Activated CD4-positive, alpha-beta memory T cell treated with anti-CD3 and anti-CD28 coated beads for 36 hours (primary cell): ENCODE measurements at regions not wholly inside any gene's neighbourhood (a gene's known extent, or its start where the extent isn't known, plus 50 kb on each side); places are given as distances from the start of the nearest gene placed in this dataset.
A peak's percentile ranks its signal among the peaks of the same experiment; 100 is the strongest.
"Not testable (repeated sequence)": the region's sequence is repeated elsewhere in the genome, so short reads cannot be mapped to it uniquely, and the experiment has no call there.

Experiments
- CTCF ChIA-PET: fragments of 350-600 bp; sonication (Branson Sonifier 250); formaldehyde crosslinking; loops from one replicate; lab custom pipeline; 2021; ENCODE audit warnings: antibody characterized with exemption, inconsistent platforms; lab: Charles Lee
- POLR2A ChIA-PET: fragments of 350-600 bp; sonication (Branson Sonifier 250); formaldehyde crosslinking; loops from one replicate; lab custom pipeline; 2021; ENCODE audit warnings: antibody characterized with exemption; lab: Charles Lee
- DNase-seq: peaks from one replicate; pipeline ENCODE4 v3.0.0-alpha.2; 2020
- H3K27ac Mint-ChIP-seq: one replicate; pipeline ENCODE4 v1.8.0; 2021; ENCODE audit warnings: mixed read lengths
- H3K27me3 Mint-ChIP-seq: one replicate; pipeline ENCODE4 v1.8.0; 2021; ENCODE audit warnings: mixed read lengths
- H3K36me3 Mint-ChIP-seq: one replicate; pipeline ENCODE4 v1.8.0; 2021; ENCODE audit warnings: mixed read lengths
- H3K4me1 Mint-ChIP-seq: one replicate; pipeline ENCODE4 v1.8.0; 2021; ENCODE audit warnings: low read depth, mixed read lengths
- H3K4me3 Mint-ChIP-seq: one replicate; pipeline ENCODE4 v1.8.0; 2021; ENCODE audit warnings: mild to moderate bottlenecking, mixed read lengths
- H3K9me3 Mint-ChIP-seq: one replicate; pipeline ENCODE4 v1.8.0; 2021; ENCODE audit warnings: mixed read lengths
- intact Hi-C: fragments of 100-400 bp; cut with micrococcal nuclease; formaldehyde crosslinking; loops from one replicate; pipeline ENCODE4 v1.15.1; 2023

DNA sequence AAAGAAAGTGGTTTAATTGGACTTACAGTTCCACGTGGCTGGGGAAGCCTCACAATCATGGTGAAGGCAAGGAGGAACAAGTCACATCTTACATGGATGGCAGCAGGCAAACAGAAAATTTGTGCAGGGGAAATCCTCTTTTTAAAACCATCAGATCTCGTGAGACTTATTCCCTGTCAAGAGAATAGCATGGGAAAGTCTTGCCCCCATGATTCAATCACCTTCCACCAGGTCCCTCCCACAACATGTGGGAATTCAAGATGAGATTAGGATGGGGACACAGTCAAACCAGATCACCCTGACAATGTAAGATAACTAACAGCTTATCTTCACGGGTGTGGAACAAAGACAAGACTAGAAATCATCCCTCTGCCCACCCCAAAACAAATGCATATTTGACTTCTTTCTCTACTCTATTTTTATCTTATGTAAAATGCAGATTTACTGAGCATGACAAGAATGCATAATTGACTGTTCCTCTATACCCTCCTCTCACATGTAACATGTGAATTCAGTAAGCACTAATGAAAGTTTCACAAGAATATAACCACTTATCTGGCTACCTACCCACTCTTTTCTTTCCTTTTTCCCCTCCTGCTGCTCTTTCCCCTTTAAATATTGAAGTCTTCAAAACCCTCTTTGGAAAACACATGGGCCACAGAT, 110.8 kb upstream of the METTL14 start:
- CTCF ChIA-PET, intact Hi-C loops, H3K27ac Mint-ChIP-seq, H3K4me1 Mint-ChIP-seq, H3K4me3 Mint-ChIP-seq, H3K9me3 Mint-ChIP-seq, DNase-seq, POLR2A ChIA-PET, H3K36me3 Mint-ChIP-seq: not testable (repeated sequence)
- peaks cover 11% of the 10 kb centered on the region for H3K27me3 Mint-ChIP-seq

DNA sequence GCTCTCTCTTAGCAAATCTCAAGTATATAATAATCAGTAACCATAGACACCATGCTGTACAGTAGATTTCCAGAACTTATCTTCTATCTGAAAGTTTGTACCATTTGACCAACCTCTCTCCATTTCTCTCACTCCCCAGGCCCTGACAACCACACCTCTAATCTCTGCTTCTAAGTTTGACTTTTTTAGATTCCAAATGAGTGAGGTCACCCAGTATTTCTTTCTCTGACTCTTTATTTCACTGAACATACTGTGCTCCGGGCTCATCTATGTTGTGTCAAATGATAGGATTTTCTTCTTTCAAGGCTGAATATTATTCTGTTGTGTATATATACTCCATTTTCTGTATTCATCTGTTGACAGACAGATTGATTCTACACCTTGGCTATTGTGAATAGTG, 110.1 kb upstream of the METTL14 start:
- CTCF ChIA-PET, H3K4me1 Mint-ChIP-seq, H3K4me3 Mint-ChIP-seq, H3K9me3 Mint-ChIP-seq, DNase-seq, H3K36me3 Mint-ChIP-seq, POLR2A ChIA-PET, intact Hi-C loops, H3K27me3 Mint-ChIP-seq, H3K27ac Mint-ChIP-seq: not testable (repeated sequence)

DNA sequence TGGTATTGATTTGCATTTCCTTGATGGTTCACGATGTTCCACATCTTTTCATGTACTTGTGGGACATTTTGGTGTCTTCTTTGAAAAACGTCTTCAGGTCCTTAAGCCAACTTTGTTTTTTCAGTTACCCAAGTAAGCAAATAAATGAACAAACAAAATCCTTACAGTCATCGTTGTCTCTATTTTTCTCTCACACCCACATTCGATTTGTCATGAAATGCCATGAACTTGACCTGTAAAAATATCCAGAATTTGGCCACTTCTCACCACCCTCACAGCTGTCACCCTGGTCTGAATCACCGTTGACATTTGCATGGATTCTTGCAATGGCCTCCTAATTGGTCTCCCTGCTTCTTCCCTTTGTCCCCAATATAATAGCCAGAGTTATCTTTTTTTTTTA, 109.5 kb upstream of the METTL14 start:
- H3K9me3 Mint-ChIP-seq, H3K36me3 Mint-ChIP-seq, POLR2A ChIA-PET, H3K4me3 Mint-ChIP-seq, CTCF ChIA-PET, H3K4me1 Mint-ChIP-seq, DNase-seq, H3K27ac Mint-ChIP-seq, H3K27me3 Mint-ChIP-seq, intact Hi-C loops: not testable (repeated sequence)

DNA sequence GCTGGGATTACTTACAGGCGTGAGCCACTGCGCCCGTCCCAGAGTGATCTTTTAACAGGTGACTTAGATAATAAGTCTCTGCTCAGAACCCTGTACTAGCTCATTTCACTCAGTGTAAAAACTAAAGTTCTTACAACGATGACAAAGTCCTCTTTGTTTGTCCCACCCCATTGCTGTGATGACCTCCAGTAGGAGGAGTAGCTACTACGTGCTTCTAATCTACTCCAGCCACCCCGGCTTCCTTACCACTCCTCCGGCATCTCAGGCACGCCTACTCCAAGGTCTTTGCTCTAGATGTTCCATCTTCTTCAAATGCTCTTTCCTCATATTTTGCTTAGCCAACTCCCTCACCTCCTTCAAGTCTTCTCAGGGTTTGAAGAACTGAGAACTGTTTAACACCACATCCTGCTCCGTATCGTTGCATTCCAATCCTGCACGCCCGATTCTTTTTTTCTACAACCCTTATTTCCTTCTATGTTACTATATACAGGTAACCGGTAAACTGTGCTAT, 108.4 kb upstream of the METTL14 start:
- DNase-seq, H3K4me1 Mint-ChIP-seq, H3K27ac Mint-ChIP-seq, POLR2A ChIA-PET, H3K4me3 Mint-ChIP-seq, CTCF ChIA-PET, intact Hi-C loops, H3K36me3 Mint-ChIP-seq, H3K27me3 Mint-ChIP-seq, H3K9me3 Mint-ChIP-seq: not testable (repeated sequence)

DNA sequence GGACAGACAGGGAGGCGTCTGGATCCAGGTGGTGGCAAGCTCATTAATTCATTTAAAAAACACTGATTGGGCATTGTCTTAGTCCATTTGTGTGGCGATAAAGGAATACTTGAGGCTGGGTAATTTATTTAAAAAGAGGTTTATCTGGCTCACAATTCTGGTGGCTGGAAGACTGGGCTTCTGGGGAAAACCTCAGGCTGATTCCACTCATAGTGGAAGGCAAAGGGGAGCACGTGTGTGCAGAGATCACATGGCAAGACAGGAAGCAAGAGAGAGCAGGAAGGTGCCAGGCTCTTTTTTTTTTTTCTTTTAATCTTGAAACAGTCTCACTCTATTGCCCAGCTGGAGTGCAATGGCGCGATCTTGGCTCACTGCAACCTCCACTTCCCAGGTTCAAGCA, 100.2 kb upstream of the METTL14 start:
- DNase-seq, result no peak
- H3K27ac Mint-ChIP-seq, result no peak overlapping the region
- H3K9me3 Mint-ChIP-seq, result no peaks in the 10 kb centered on the region
- POLR2A ChIA-PET, result no interaction called here
- intact Hi-C loops, result no loop called here
- no peaks in the 10 kb centered on the region for H3K4me1 Mint-ChIP-seq
- H3K4me3 Mint-ChIP-seq, result no peak overlapping the region
- H3K36me3 Mint-ChIP-seq, result no peaks in the 10 kb centered on the region
- H3K27me3 Mint-ChIP-seq, result peaks cover 27% of the 10 kb centered on the region
- CTCF ChIA-PET, result no interaction called here

DNA sequence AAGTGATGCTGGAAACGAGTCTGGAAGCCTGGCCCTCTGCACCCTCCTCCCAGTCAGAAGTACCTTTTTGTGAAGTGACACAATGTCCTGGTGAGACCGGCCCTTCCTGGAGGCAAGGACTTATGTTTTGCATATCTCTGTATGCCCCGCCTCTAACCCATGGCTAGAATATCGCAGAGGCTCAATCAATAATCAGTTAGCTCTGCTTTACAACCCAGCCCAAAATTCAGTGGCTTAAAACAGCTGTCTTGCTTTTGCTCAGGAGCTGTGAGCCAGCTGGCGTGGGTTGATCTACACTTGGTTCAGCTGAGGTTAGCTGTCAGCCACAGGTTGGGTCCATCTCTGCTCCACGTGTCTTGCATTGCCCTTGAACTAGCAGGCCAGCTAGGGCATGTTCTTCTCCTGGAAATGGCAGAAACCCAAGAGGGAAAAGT, 98.8 kb upstream of the METTL14 start:
- ChIA-PET CTCF (no interaction called here), POLR2A (no interaction called here)
- Mint-ChIP-seq H3K4me1 (peaks cover 4% of the 10 kb centered on the region), H3K9me3 (no peaks in the 10 kb centered on the region), H3K27ac (no peak overlapping the region), H3K36me3 (no peaks in the 10 kb centered on the region), H3K27me3 (peaks cover 23% of the 10 kb centered on the region), H3K4me3 (no peak overlapping the region)
- intact Hi-C loops, result no loop called here
- no peak for DNase-seq

DNA sequence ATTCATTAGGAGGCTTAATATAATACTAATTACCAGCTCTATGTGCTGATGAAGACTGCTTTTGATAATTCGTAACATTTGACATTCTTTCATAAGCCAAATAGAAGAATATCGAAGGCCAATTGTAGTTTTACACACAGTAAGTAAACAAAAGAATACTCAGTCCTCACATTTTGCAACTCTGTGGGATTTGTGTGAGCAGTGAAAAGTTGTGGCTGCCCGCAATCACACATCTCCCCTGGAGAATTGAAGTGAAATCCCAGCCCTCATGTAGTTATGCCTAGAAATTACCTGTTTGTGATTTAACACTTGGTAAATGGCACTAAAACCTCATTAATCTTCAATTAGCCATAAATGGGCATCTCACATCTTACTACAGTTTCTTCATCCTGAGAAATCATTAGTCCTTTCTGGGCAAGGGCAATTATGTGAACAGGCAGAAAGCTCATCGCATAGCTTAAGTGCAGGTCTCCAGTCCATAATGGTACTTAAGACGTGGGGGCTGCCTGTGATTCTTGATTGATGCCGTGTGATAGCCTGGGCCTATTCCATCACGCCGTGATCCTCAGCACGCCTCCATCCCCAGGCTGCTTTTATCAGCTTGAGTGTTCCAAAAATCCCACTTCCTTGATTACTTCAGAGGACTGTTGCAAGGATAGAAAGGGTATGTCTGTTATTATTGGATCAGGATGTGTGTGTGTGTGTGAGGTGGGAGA, 97.9 kb upstream of the METTL14 start:
- DNase-seq, result no peak
- no peaks in the 10 kb centered on the region for H3K9me3 Mint-ChIP-seq
- intact Hi-C loops, result no loop called here
- H3K27ac Mint-ChIP-seq, result no peak overlapping the region
- H3K4me3 Mint-ChIP-seq, result no peak overlapping the region
- ChIA-PET CTCF (no interaction called here), POLR2A (no interaction called here)
- peaks cover 17% of the 10 kb centered on the region for H3K27me3 Mint-ChIP-seq
- peaks cover 10% of the 10 kb centered on the region for H3K4me1 Mint-ChIP-seq
- H3K36me3 Mint-ChIP-seq, result peaks cover 3% of the 10 kb centered on the region

DNA sequence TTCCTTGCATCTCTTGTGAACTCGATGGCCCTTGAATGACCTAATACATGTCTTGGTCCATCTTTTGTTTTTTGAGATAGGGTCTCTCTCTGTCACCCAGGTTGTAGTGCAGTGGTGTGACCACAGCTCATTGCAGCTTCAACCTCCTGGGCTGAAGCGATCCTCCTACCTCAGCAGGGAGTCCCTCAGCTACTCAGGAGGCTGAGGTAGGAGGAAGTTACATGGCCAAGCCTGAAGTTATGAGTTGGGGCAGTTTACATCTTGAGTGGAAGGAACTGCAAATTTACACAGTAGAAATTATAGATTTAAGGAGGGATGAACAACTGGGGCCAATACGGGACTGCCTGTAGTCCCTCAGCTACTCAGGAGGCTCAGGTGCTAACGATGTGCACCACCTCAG, 97.2 kb upstream of the METTL14 start:
- POLR2A ChIA-PET, result no interaction called here
- Mint-ChIP-seq H3K27me3 (peaks cover 13% of the 10 kb centered on the region), H3K4me1 (peaks cover 10% of the 10 kb centered on the region), H3K27ac (no peak overlapping the region), H3K4me3 (no peak overlapping the region), H3K9me3 (no peaks in the 10 kb centered on the region), H3K36me3 (peaks cover 3% of the 10 kb centered on the region)
- CTCF ChIA-PET, result no interaction called here
- no peak for DNase-seq
- intact Hi-C loops, result no loop called here

DNA sequence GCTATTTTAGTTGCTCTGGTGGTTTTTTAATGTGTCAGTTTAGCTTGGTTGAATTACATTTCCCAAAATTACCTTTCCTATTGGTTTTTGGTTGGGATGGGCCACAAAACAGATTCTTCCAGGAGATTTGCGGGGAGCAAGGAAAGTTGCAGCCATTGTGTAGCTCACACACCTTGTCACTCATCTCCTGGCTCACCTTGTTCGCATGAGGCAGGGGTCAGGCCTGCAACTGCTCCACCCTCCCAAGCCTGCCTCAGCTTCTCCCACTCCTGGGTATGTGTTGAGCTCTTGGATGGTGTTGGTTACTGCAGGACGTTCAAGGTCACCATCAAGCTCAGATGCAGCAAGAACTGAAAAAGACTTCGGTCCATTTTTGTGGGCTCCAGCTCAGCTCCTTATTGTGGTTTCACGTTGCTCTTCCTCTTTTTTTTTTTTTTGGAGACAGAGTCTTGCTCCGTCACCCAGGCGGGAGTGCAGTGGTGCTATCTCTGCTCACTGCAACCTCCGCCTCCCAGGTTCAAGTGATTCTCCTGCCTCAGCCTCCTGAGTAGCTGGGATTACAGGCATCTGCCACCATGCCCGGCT, 95.6 kb upstream of the METTL14 start:
- intact Hi-C loops, result loop anchor here (1.0 kb wide), 1 partner anchor 308 kb away; no protein-coding TSS in a partner anchor
- DNase-seq, result no peak
- POLR2A ChIA-PET, result no interaction called here
- CTCF ChIA-PET, result no interaction called here
- no peak overlapping the region for H3K27ac Mint-ChIP-seq
- peaks cover 9% of the 10 kb centered on the region for H3K27me3 Mint-ChIP-seq
- H3K36me3 Mint-ChIP-seq, result peaks cover 3% of the 10 kb centered on the region
- no peak overlapping the region for H3K4me3 Mint-ChIP-seq
- H3K9me3 Mint-ChIP-seq, result no peaks in the 10 kb centered on the region
- peaks cover 10% of the 10 kb centered on the region for H3K4me1 Mint-ChIP-seq

DNA sequence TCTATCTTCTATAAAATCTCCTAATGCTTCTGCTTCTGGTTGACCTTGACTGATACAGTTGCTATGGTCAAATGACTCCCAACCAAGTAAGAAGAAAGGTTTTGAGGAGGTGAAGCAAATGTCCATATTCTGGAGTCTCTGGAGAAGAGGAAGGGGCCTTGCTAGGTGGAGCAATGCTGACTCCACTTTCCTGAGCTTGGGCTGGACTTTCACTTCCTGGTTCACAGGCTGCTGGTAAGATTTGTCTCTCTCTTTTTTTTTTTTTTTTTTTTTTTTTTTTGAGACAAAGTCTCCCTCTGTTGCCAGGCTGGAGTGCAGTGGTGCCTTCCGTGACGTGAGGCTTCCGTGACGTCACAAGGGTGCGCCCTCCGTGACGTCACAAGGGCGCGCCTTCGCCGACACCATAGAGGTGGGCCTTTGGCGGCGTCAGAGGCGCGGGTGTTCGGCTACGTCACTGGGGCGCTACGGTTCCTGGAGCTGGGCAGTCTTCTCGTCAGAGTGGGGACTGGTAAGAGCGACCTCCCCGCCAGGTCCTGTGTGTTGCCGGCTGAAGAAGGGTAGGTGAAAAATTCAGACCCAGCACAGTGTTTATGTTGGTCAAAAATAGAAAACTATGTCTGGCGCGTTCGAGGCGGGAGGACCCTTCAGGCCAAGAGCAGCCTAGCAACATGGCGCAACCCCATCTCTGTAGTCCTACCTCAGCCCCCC, 93.7 kb upstream of the METTL14 start:
- CTCF ChIA-PET, H3K4me1 Mint-ChIP-seq, H3K27me3 Mint-ChIP-seq, POLR2A ChIA-PET, H3K9me3 Mint-ChIP-seq, H3K36me3 Mint-ChIP-seq: not testable (repeated sequence)
- DNase-seq, result peak; percentile 98
- intact Hi-C loops, result loop anchor here (1.0 kb wide), 3 partner anchors 94 to 709 kb away; partner anchors contain the start of gene METTL14
- Mint-ChIP-seq H3K27ac (peak overlapping the region; percentile 98), H3K4me3 (peak overlapping the region; percentile 98)

DNA sequence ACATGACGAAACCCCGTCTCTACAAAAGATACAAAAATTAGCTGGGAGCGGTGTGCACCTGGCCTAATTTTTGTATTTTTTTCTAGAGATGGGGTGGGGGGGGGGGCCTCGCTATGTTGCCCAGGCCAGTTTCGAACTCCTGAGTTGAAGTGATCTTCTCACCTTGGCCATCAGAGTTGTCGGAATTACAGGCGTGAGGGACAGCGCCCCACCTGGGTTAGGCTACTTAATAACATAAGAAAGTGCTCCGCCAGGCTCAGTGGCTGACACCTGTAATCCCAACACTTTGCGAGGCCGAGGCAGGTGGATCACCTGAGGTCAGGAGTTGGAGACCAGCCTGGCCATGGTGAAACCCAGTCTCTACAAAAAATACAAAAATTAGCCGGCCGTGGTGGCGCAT, 92.9 kb upstream of the METTL14 start:
- H3K27ac Mint-ChIP-seq, H3K27me3 Mint-ChIP-seq, H3K36me3 Mint-ChIP-seq, CTCF ChIA-PET, H3K4me1 Mint-ChIP-seq, H3K9me3 Mint-ChIP-seq, POLR2A ChIA-PET, intact Hi-C loops, DNase-seq: not testable (repeated sequence)
- H3K4me3 Mint-ChIP-seq, result peak overlapping the region; percentile 23

DNA sequence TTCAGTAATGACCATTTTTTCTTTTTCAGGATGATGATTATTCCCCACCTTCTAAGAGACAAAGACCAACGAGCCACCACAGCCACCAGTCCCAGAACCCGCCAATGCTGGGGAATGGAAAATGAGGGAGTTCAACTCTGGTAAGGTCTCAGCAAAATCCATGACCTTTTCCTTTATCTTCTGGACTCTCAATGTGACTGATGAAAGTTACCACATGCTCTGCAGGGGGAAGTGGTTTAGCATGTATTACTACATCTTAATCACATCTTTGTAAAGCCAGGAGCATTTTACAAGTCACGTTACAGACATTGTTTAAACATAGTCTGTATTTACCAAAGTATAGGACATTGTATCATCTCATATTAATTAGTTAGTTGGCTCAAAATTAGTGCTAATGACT, 89.3 kb upstream of the METTL14 start:
- intact Hi-C loops, H3K9me3 Mint-ChIP-seq, POLR2A ChIA-PET: not testable (repeated sequence)

More for the DNA sequence above, 89.3 kb upstream of the METTL14 start:
- DNase-seq, H3K27ac Mint-ChIP-seq, H3K27me3 Mint-ChIP-seq, H3K4me1 Mint-ChIP-seq, CTCF ChIA-PET, H3K4me3 Mint-ChIP-seq, H3K36me3 Mint-ChIP-seq: not testable (repeated sequence)
